MG63 (cell line): ENCODE measurements at regions not wholly inside any gene's neighbourhood (a gene's known extent, or its start where the extent isn't known, plus 50 kb on each side); places are given as distances from the start of the nearest gene placed in this dataset.
"Not testable (repeated sequence)": the region's sequence is repeated elsewhere in the genome, so short reads cannot be mapped to it uniquely, and the experiment has no call there.

Experiments used
- DNase-seq: peaks from one replicate; pipeline ENCODE4 v3.0.0-alpha.2; 2020
- H3K27me3 ChIP-seq: fragments of 250-450 bp; sonication (Bioruptor Pico); 2 replicates; pipeline ENCODE4 v1.5.1; 2020; ENCODE audit warnings: mild to moderate bottlenecking, moderate library complexity
- H3K36me3 ChIP-seq: fragments of 250-450 bp; sonication (Bioruptor Pico); 2 replicates; pipeline ENCODE4 v1.5.1; 2020; ENCODE audit warnings: mild to moderate bottlenecking, moderate library complexity
- H3K4me3 ChIP-seq: fragments of 250-450 bp; sonication (Bioruptor Pico); 2 replicates; pipeline ENCODE4 v1.5.1; 2020; ENCODE audit warnings: mild to moderate bottlenecking, moderate library complexity
- H3K9me3 ChIP-seq: fragments of 250-450 bp; sonication (Bioruptor Pico); 2 replicates; pipeline ENCODE4 v1.5.1; 2020; ENCODE audit warnings: mild to moderate bottlenecking, moderate library complexity

GRCh38 chr6:137405806-137406205, 88.4 kb downstream of the OLIG3 start:
- Histone ChIP-seq H3K9me3 (no peaks in the 10 kb centered on the region), H3K4me3 (no peak overlapping the region), H3K36me3 (no peaks in the 10 kb centered on the region), H3K27me3 (no peaks in the 10 kb centered on the region; the same call in 1 of the 2 replicates)
- DNase-seq: no peak

GRCh38 chr6:137403855-137404254, 90.3 kb downstream of the OLIG3 start:
- no peaks in the 10 kb centered on the region; the same call in 1 of the 2 replicates for H3K27me3 ChIP-seq
- no peaks in the 10 kb centered on the region for H3K36me3 ChIP-seq
- no peak overlapping the region for H3K4me3 ChIP-seq
- DNase-seq: no peak
- no peaks in the 10 kb centered on the region for H3K9me3 ChIP-seq

- Histone ChIP-seq H3K36me3 (no peaks in the 10 kb centered on the region), H3K4me3 (no peak overlapping the region), H3K27me3 (no peaks in the 10 kb centered on the region; the same call in 1 of the 2 replicates), H3K9me3 (no peaks in the 10 kb centered on the region)
- no peak for DNase-seq
These were observed 90.8 kb downstream of the OLIG3 start for GRCh38 chr6:137403443-137403842.

GRCh38 chr6:137402143-137402680, 92.0 kb downstream of the OLIG3 start:
- DNase-seq: no peak
- no peaks in the 10 kb centered on the region for H3K9me3 ChIP-seq
- no peaks in the 10 kb centered on the region; the same call in 1 of the 2 replicates for H3K27me3 ChIP-seq
- H3K4me3 ChIP-seq: no peak overlapping the region
- no peaks in the 10 kb centered on the region for H3K36me3 ChIP-seq

GRCh38 chr6:137401088-137401487, 93.1 kb downstream of the OLIG3 start:
- Histone ChIP-seq H3K27me3 (no peaks in the 10 kb centered on the region; the same call in 1 of the 2 replicates), H3K4me3 (no peak overlapping the region), H3K9me3 (no peaks in the 10 kb centered on the region), H3K36me3 (no peaks in the 10 kb centered on the region)
- DNase-seq: no peak

- no peaks in the 10 kb centered on the region for H3K27me3 ChIP-seq
- no peaks in the 10 kb centered on the region for H3K9me3 ChIP-seq
- DNase-seq: no peak
- H3K4me3 ChIP-seq: no peak overlapping the region
- no peaks in the 10 kb centered on the region for H3K36me3 ChIP-seq
These were observed 94.2 kb downstream of the OLIG3 start for GRCh38 chr6:137399881-137400443.

GRCh38 chr6:137395316-137395715, 98.9 kb downstream of the OLIG3 start:
- Histone ChIP-seq H3K27me3 (no peaks in the 10 kb centered on the region), H3K36me3 (no peaks in the 10 kb centered on the region), H3K9me3 (no peaks in the 10 kb centered on the region), H3K4me3 (no peak overlapping the region)
- DNase-seq: no peak

- no peak for DNase-seq
- no peaks in the 10 kb centered on the region for H3K27me3 ChIP-seq
These were observed 103.0 kb downstream of the OLIG3 start for GRCh38 chr6:137391061-137391814.

GRCh38 chr6:137390334-137390733, 103.9 kb downstream of the OLIG3 start:
- H3K4me3 ChIP-seq: no peak overlapping the region
- no peaks in the 10 kb centered on the region for H3K36me3 ChIP-seq
- no peaks in the 10 kb centered on the region for H3K27me3 ChIP-seq
- DNase-seq: no peak
- no peaks in the 10 kb centered on the region for H3K9me3 ChIP-seq

More at GRCh38 chr6:137391061-137391814, 103.0 kb downstream of the OLIG3 start:
- H3K4me3 ChIP-seq: no peak overlapping the region
- H3K9me3 ChIP-seq: no peaks in the 10 kb centered on the region
- no peaks in the 10 kb centered on the region for H3K36me3 ChIP-seq

- Histone ChIP-seq H3K9me3 (no peaks in the 10 kb centered on the region), H3K27me3 (no peaks in the 10 kb centered on the region), H3K4me3 (no peak overlapping the region), H3K36me3 (no peaks in the 10 kb centered on the region)
- peak; percentile 22 for DNase-seq
These were observed 105.0 kb downstream of the OLIG3 start for GRCh38 chr6:137389150-137389704.

GRCh38 chr6:137387096-137387764, 107.0 kb downstream of the OLIG3 start:
- no peaks in the 10 kb centered on the region for H3K9me3 ChIP-seq
- DNase-seq: no peak
- H3K4me3 ChIP-seq: no peak overlapping the region
- no peaks in the 10 kb centered on the region for H3K36me3 ChIP-seq
- H3K27me3 ChIP-seq: no peaks in the 10 kb centered on the region

- not testable (repeated sequence) for H3K4me3 ChIP-seq, H3K27me3 ChIP-seq, H3K36me3 ChIP-seq, DNase-seq, H3K9me3 ChIP-seq
These were observed 110.9 kb downstream of the OLIG3 start for GRCh38 chr6:137383287-137383686.

GRCh38 chr6:137378090-137378369, 116.2 kb downstream of the OLIG3 start:
- no peaks in the 10 kb centered on the region for H3K27me3 ChIP-seq
- H3K4me3 ChIP-seq: no peak overlapping the region
- H3K9me3 ChIP-seq: no peaks in the 10 kb centered on the region
- no peaks in the 10 kb centered on the region for H3K36me3 ChIP-seq
- no peak for DNase-seq

- no peak for DNase-seq
- Histone ChIP-seq H3K9me3 (no peaks in the 10 kb centered on the region), H3K36me3 (no peaks in the 10 kb centered on the region), H3K27me3 (no peaks in the 10 kb centered on the region), H3K4me3 (no peak overlapping the region)
These were observed 120.9 kb downstream of the OLIG3 start for GRCh38 chr6:137373296-137373695.

- H3K9me3 ChIP-seq: no peaks in the 10 kb centered on the region
- no peak for DNase-seq
- no peaks in the 10 kb centered on the region for H3K36me3 ChIP-seq
- H3K4me3 ChIP-seq: no peak overlapping the region
- no peaks in the 10 kb centered on the region for H3K27me3 ChIP-seq
These were observed 121.7 kb downstream of the OLIG3 start for GRCh38 chr6:137372532-137372931.

- Histone ChIP-seq H3K4me3 (no peak overlapping the region), H3K36me3 (no peaks in the 10 kb centered on the region), H3K27me3 (no peaks in the 10 kb centered on the region), H3K9me3 (no peaks in the 10 kb centered on the region)
- DNase-seq: no peak
These were observed 122.6 kb downstream of the OLIG3 start for GRCh38 chr6:137371634-137372016.

GRCh38 chr6:137370871-137371633, 123.1 kb downstream of the OLIG3 start:
- no peaks in the 10 kb centered on the region for H3K27me3 ChIP-seq
- H3K4me3 ChIP-seq: no peak overlapping the region
- H3K9me3 ChIP-seq: no peaks in the 10 kb centered on the region
- no peak for DNase-seq
- H3K36me3 ChIP-seq: no peaks in the 10 kb centered on the region
